GM12878 (cell line): ENCODE measurements at regions not wholly inside any gene's neighbourhood (a gene's known extent, or its start where the extent isn't known, plus 50 kb on each side); places are given as distances from the start of the nearest gene placed in this dataset.

Source experiments
- ASH2L ChIP-seq: fragments of 300-600, 200-600 bp; sonication (generic); IDR thresholded peaks from 2 replicates; pipeline ENCODE4 v1.6.1; 2017; ENCODE audit warnings: low read depth, mild to moderate bottlenecking, borderline replicate concordance
- CREB1 ChIP-seq: IDR thresholded peaks from 2 replicates; pipeline ENCODE4 v1.6.1; 2012; ENCODE audit warnings: low read depth, mild to moderate bottlenecking, inconsistent platforms
- ESRRA ChIP-seq: IDR thresholded peaks from 2 replicates; pipeline ENCODE4 v1.6.1; 2012; ENCODE audit warnings: mild to moderate bottlenecking, low read length, improper control_type of control experiment
- FOXK2 ChIP-seq: fragments of 450-650 bp; IDR thresholded peaks from 2 replicates; pipeline ENCODE4 v1.6.1; 2017; ENCODE audit warnings: mild to moderate bottlenecking, moderate library complexity
- HCFC1 ChIP-seq: fragments of 150-350 bp; IDR thresholded peaks from 2 replicates; pipeline ENCODE4 v1.6.1; 2014; ENCODE audit warnings: low read length
- KLF5 ChIP-seq: fragments of 450-650 bp; IDR thresholded peaks from 2 replicates; pipeline ENCODE4 v1.6.1; 2014; ENCODE audit warnings: mild to moderate bottlenecking; ENCODE audit not compliant: partially characterized antibody
- MTA3 ChIP-seq: IDR thresholded peaks from 2 replicates; pipeline ENCODE4 v1.6.1; 2012; ENCODE audit warnings: low read length, inconsistent platforms, borderline replicate concordance
- NFIC ChIP-seq: IDR thresholded peaks from 2 replicates; pipeline ENCODE4 v1.6.1; 2012; ENCODE audit warnings: low read depth, mild to moderate bottlenecking, inconsistent platforms, low read length, moderate library complexity
- NFYA ChIP-seq: IDR thresholded peaks from 2 replicates; pipeline ENCODE4 v1.6.1; 2011; ENCODE audit warnings: low read depth, mild to moderate bottlenecking, low read length, improper control_type of control experiment, borderline replicate concordance
- NR2C1 ChIP-seq: fragments of 450-650 bp; IDR thresholded peaks from 2 replicates; pipeline ENCODE4 v1.6.1; 2017; ENCODE audit warnings: antibody characterized with exemption, mild to moderate bottlenecking, moderate library complexity
- NR2F1 ChIP-seq: fragments of 450-650 bp; conservative IDR thresholded peaks from 2 replicates; pipeline ENCODE4 v1.6.1; 2017; ENCODE audit warnings: mild to moderate bottlenecking
- PAX5 ChIP-seq: IDR thresholded peaks from 2 replicates; pipeline ENCODE4 v1.6.1; 2011; ENCODE audit warnings: low read depth, low read length, borderline replicate concordance
- RBBP5 ChIP-seq: fragments of 200-600 bp; sonication (generic); conservative IDR thresholded peaks from 2 replicates; pipeline ENCODE4 v1.6.1; 2016
- RFX5 ChIP-seq: IDR thresholded peaks from 2 replicates; pipeline ENCODE4 v1.6.1; 2011; ENCODE audit warnings: low read depth, low read length, improper control_type of control experiment
- YBX1 ChIP-seq: fragments of 450-650 bp; IDR thresholded peaks from 2 replicates; pipeline ENCODE4 v1.6.1; 2016; ENCODE audit warnings: antibody characterized with exemption
- YY1 ChIP-seq: IDR thresholded peaks from 2 replicates; pipeline ENCODE4 v1.6.1; 2011; ENCODE audit warnings: low read depth, mild to moderate bottlenecking, low read length
- ZBED1 ChIP-seq: IDR thresholded peaks from 2 replicates; pipeline ENCODE4 v1.6.1; 2016; ENCODE audit warnings: borderline replicate concordance
- ZNF622 ChIP-seq: fragments of 450-650 bp; IDR thresholded peaks from 2 replicates; pipeline ENCODE4 v1.6.1; 2017; ENCODE audit warnings: mild to moderate bottlenecking, inconsistent platforms
- TF ChIP-seq, protein P1 (sequence below): IDR thresholded peaks from 2 replicates; pipeline ENCODE4 v1.6.1; 2011; ENCODE audit warnings: low read depth, low read length, improper control_type of control experiment, borderline replicate concordance
- TF ChIP-seq, protein P2 (sequence below): IDR thresholded peaks from 2 replicates; pipeline ENCODE4 v1.6.1; 2012; ENCODE audit warnings: mild to moderate bottlenecking, low read depth, low read length
- TF ChIP-seq, protein P3 (sequence below): fragments of 450-650 bp; IDR thresholded peaks from 2 replicates; pipeline ENCODE4 v1.6.1; 2017; ENCODE audit warnings: borderline replicate concordance
- TF ChIP-seq, protein P4 (sequence below): fragments of 450-650 bp; IDR thresholded peaks from 2 replicates; pipeline ENCODE4 v1.6.1; 2018; ENCODE audit warnings: mild to moderate bottlenecking, low read depth, moderate library complexity; ENCODE audit not compliant: partially characterized antibody

DNA sequence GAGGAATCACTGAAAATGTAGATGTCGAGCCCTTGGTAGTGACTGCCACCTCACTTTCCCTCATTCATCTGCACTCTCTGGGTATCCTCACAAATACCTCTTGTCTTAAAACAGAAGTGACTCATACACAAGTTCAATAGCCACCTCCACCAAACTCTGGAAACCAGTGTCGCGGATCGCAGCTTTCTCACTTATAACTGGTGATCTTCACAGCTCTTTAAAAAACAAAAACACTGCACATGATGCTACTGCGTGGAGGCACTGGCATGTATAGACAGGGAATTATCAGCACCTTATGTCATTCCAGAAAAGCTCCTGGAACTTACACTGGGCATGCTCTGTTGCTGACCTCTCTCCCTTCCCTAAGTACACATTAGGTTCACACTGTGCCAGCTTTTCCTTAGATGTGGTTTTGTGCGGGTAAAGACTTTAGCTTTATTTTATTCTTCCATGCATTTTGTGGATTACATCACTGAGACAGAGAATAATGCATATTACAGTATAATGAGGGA lies 425.5 kb upstream of the CADM1 start (continued):
- TF ChIP-seq RFX5 (no peak), YBX1 (no peak), NR2C1 (no peak), NFYA (no peak), ASH2L (no peak), ZNF622 (no peak), NFIC (no peak), CREB1 (no peak), FOXK2 (no peak), YY1 (0 out of 2 replicates have a peak, but pooled peaks have one; percentile 11), RBBP5 (no peak), MTA3 (no peak), NR2F1 (0 out of 2 replicates have a peak, but pooled peaks have one; percentile 27), ESRRA (no peak), PAX5 (peak; percentile 85), KLF5 (no peak), ZBED1 (0 out of 2 replicates have a peak, but pooled peaks have one; percentile 18), HCFC1 (no peak)
- TF ChIP-seq, protein P1, sequence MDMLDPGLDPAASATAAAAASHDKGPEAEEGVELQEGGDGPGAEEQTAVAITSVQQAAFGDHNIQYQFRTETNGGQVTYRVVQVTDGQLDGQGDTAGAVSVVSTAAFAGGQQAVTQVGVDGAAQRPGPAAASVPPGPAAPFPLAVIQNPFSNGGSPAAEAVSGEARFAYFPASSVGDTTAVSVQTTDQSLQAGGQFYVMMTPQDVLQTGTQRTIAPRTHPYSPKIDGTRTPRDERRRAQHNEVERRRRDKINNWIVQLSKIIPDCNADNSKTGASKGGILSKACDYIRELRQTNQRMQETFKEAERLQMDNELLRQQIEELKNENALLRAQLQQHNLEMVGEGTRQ, result no peak
- TF ChIP-seq, protein P2, sequence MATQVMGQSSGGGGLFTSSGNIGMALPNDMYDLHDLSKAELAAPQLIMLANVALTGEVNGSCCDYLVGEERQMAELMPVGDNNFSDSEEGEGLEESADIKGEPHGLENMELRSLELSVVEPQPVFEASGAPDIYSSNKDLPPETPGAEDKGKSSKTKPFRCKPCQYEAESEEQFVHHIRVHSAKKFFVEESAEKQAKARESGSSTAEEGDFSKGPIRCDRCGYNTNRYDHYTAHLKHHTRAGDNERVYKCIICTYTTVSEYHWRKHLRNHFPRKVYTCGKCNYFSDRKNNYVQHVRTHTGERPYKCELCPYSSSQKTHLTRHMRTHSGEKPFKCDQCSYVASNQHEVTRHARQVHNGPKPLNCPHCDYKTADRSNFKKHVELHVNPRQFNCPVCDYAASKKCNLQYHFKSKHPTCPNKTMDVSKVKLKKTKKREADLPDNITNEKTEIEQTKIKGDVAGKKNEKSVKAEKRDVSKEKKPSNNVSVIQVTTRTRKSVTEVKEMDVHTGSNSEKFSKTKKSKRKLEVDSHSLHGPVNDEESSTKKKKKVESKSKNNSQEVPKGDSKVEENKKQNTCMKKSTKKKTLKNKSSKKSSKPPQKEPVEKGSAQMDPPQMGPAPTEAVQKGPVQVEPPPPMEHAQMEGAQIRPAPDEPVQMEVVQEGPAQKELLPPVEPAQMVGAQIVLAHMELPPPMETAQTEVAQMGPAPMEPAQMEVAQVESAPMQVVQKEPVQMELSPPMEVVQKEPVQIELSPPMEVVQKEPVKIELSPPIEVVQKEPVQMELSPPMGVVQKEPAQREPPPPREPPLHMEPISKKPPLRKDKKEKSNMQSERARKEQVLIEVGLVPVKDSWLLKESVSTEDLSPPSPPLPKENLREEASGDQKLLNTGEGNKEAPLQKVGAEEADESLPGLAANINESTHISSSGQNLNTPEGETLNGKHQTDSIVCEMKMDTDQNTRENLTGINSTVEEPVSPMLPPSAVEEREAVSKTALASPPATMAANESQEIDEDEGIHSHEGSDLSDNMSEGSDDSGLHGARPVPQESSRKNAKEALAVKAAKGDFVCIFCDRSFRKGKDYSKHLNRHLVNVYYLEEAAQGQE, result no peak
- TF ChIP-seq, protein P3, sequence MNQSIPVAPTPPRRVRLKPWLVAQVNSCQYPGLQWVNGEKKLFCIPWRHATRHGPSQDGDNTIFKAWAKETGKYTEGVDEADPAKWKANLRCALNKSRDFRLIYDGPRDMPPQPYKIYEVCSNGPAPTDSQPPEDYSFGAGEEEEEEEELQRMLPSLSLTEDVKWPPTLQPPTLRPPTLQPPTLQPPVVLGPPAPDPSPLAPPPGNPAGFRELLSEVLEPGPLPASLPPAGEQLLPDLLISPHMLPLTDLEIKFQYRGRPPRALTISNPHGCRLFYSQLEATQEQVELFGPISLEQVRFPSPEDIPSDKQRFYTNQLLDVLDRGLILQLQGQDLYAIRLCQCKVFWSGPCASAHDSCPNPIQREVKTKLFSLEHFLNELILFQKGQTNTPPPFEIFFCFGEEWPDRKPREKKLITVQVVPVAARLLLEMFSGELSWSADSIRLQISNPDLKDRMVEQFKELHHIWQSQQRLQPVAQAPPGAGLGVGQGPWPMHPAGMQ, result no peak
- TF ChIP-seq, protein P4, sequence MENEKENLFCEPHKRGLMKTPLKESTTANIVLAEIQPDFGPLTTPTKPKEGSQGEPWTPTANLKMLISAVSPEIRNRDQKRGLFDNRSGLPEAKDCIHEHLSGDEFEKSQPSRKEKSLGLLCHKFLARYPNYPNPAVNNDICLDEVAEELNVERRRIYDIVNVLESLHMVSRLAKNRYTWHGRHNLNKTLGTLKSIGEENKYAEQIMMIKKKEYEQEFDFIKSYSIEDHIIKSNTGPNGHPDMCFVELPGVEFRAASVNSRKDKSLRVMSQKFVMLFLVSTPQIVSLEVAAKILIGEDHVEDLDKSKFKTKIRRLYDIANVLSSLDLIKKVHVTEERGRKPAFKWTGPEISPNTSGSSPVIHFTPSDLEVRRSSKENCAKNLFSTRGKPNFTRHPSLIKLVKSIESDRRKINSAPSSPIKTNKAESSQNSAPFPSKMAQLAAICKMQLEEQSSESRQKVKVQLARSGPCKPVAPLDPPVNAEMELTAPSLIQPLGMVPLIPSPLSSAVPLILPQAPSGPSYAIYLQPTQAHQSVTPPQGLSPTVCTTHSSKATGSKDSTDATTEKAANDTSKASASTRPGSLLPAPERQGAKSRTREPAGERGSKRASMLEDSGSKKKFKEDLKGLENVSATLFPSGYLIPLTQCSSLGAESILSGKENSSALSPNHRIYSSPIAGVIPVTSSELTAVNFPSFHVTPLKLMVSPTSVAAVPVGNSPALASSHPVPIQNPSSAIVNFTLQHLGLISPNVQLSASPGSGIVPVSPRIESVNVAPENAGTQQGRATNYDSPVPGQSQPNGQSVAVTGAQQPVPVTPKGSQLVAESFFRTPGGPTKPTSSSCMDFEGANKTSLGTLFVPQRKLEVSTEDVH, result no peak
